ENCODE measurements at regions not wholly inside any gene's neighbourhood (a gene's known extent, or its start where the extent isn't known, plus 50 kb on each side); places are given as distances from the start of the nearest gene placed in this dataset.

DNA sequence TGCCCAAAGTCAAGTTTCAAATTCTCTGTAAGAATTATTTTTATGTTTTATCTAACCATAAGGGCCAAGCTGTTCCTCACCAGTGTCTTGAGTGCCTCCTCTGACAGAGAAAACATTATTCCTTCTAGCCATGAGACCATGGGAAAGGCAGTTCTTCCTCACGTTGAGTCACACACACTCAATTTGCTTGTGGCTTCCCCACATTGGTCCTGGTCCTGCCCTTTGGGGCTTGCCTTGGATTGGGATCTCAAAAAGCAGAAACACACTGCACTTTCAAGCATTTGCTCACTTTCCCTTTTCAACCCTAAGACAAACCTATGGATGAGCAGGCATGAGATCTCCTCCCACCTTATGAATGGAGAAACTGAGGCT is 248.3 kb upstream of the IGFBP3 start:
- TF ChIP-seq POLR2A (IDR thresholded peaks at IDR 0.05) = no peak
- TF ChIP-seq, protein P1, sequence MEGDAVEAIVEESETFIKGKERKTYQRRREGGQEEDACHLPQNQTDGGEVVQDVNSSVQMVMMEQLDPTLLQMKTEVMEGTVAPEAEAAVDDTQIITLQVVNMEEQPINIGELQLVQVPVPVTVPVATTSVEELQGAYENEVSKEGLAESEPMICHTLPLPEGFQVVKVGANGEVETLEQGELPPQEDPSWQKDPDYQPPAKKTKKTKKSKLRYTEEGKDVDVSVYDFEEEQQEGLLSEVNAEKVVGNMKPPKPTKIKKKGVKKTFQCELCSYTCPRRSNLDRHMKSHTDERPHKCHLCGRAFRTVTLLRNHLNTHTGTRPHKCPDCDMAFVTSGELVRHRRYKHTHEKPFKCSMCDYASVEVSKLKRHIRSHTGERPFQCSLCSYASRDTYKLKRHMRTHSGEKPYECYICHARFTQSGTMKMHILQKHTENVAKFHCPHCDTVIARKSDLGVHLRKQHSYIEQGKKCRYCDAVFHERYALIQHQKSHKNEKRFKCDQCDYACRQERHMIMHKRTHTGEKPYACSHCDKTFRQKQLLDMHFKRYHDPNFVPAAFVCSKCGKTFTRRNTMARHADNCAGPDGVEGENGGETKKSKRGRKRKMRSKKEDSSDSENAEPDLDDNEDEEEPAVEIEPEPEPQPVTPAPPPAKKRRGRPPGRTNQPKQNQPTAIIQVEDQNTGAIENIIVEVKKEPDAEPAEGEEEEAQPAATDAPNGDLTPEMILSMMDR (IDR thresholded peaks at IDR 0.05) = no peak
- intact Hi-C loops (cut with DNase I) = no loop called here

DNA sequence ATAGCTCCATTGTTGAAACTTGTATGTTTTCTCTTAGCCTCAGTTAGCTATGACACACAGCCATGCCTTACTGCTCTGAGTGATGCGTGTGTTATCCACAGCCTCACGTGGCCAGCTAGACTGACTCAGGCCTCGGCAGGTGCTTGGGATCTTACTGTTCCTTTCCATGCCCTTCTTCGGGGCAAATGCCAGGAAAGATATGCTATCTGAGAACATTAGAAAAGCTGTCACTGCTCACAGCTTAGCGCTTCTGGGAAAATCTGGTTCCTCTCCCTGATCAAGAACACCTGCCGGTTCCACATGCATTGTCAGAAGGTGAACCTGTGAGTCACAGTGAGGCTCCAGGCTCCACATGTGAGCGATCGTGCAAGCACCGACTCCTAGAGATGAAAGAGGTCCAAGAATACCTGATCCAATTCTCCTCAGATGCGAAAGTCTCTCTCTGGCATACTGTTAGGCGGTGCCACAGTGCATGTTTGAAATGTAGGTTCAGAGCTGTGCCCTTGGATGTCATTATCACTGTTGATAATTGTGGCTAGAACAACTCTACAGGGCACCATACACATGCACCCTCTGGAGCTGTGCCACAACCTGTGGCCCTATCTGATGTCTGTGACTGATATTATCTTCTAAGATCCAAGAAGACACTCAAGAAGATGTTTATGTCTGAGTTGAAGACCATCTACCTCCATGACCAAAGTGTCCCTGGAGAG is 247.8 kb upstream of the IGFBP3 start:
- H3K27ac ChIP-seq = no peak overlapping the region
- no peak for DNase-seq
- H3K4me1 ChIP-seq (replicated peaks in 1 of 2) = no peaks in the 10 kb centered on the region
- WGBS, 4 donors = 87 to 99% (median 89%) methylated on average over 11 of the region's 11 CpGs
- no peaks in the 10 kb centered on the region for H3K9me3 ChIP-seq (replicated peaks in 1 of 3)
- H3K36me3 ChIP-seq (replicated peaks in 1 of 2) = no peaks in the 10 kb centered on the region
- intact Hi-C loops (cut with DNase I) = no loop called here
- H3K4me3 ChIP-seq = no peak overlapping the region
- H3K27me3 ChIP-seq = no peaks in the 10 kb centered on the region
- TF ChIP-seq, protein P1 (IDR thresholded peaks at IDR 0.05) = no peak

More for the DNA sequence above, 248.3 kb upstream of the IGFBP3 start:
- Histone ChIP-seq H3K9me3 (replicated peaks in 1 of 3) (no peaks in the 10 kb centered on the region), H3K4me3 (no peak overlapping the region), H3K27ac (no peak overlapping the region), H3K36me3 (replicated peaks in 1 of 2) (no peaks in the 10 kb centered on the region), H3K27me3 (no peaks in the 10 kb centered on the region), H3K4me1 (replicated peaks in 1 of 2) (no peaks in the 10 kb centered on the region)
- no peak for DNase-seq
- WGBS, 4 donors = 40 to 79% (median 76%) methylated on average over 1 of the region's 1 CpG

DNA sequence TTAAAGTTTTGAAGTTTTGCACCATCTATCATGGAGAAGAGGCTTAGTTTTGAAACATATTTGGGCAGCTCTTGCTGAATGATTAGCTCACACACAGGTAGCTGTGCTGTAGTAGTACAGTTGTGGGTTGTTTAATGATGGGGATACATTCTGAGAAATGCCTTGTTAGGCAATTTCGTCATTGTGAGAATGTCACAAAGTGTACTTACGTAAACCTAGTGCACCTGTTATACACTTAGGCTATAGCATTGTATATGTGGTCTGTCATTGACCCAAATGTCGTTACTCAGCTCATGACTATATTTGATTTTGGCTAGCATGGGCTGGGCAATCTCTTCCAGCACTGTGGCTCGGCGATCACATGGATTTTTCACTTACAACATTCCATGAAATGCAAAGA is 247.2 kb upstream of the IGFBP3 start:
- H3K27me3 ChIP-seq = no peaks in the 10 kb centered on the region
- H3K4me3 ChIP-seq = no peak overlapping the region
- no peaks in the 10 kb centered on the region for H3K36me3 ChIP-seq (replicated peaks in 1 of 2)
- WGBS, 4 donors = 83 to 87% (median 84%) methylated on average over 5 of the region's 5 CpGs
- TF ChIP-seq, protein P1 (IDR thresholded peaks at IDR 0.05) = no peak
- no peak for TF ChIP-seq POLR2A (IDR thresholded peaks at IDR 0.05)
- intact Hi-C loops (cut with DNase I) = no loop called here
- H3K9me3 ChIP-seq (replicated peaks in 1 of 3) = no peaks in the 10 kb centered on the region
- DNase-seq = no peak
- H3K4me1 ChIP-seq (replicated peaks in 1 of 2) = no peaks in the 10 kb centered on the region
- H3K27ac ChIP-seq = no peak overlapping the region

DNA sequence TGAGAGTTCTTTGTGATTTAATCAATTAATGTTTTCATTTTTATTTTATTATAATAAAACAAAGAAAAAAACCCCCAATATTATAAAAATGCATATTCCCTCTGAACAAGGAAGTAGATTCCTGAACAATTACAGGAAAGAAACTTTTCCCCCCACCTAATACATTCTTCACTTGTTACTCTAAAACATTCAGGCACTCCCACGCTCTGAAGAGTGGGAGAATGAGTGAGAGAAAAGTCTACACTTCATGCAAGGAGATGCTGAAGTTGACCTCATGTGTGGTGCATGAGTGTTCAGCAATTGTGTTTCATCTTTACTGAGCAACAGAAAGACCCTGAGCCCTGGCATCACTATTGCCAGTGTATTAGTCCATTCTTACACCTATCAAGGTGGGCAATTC is 244.2 kb upstream of the IGFBP3 start:
- Histone ChIP-seq H3K27me3 (no peaks in the 10 kb centered on the region), H3K9me3 (replicated peaks in 1 of 3) (no peaks in the 10 kb centered on the region), H3K27ac (no peak overlapping the region), H3K4me3 (no peak overlapping the region), H3K4me1 (replicated peaks in 1 of 2) (no peaks in the 10 kb centered on the region), H3K36me3 (replicated peaks in 1 of 2) (no peaks in the 10 kb centered on the region)
- WGBS, 4 donors = 42 to 92% (median 88%) methylated on average over 1 of the region's 1 CpG
- intact Hi-C loops (cut with DNase I) = no loop called here
- TF ChIP-seq POLR2A (IDR thresholded peaks at IDR 0.05) = no peak
- TF ChIP-seq, protein P1 (IDR thresholded peaks at IDR 0.05) = no peak
- DNase-seq = no peak

Measured in adrenal gland (tissue), 9 donors.